Activated CD8-positive, alpha-beta T cell treated with anti-CD3 and anti-CD28 coated beads for 36 hours (primary cell): ENCODE measurements at regions not wholly inside any gene's neighbourhood (a gene's known extent, or its start where the extent isn't known, plus 50 kb on each side); places are given as distances from the start of the nearest gene placed in this dataset.

Experiments used
- ATAC-seq: fragments of 200-7000 bp; cut with Tn5 transposase; one replicate; pipeline ENCODE4 v1.10.0; 2021; ENCODE audit warnings: mild to moderate bottlenecking, moderate library complexity
- CTCF ChIA-PET: fragments of 350-600 bp; sonication (Branson Sonifier 250); formaldehyde crosslinking; loops from one replicate; lab custom pipeline; 2021; ENCODE audit warnings: antibody characterized with exemption; lab: Charles Lee
- POLR2A ChIA-PET: fragments of 350-600 bp; sonication (Branson Sonifier 250); formaldehyde crosslinking; loops from one replicate; lab custom pipeline; 2021; ENCODE audit warnings: antibody characterized with exemption; lab: Charles Lee
- DNase-seq: peaks from one replicate; pipeline ENCODE4 v3.0.0-alpha.2; 2020
- H3K27ac Mint-ChIP-seq: one replicate; pipeline ENCODE4 v1.8.0; 2021; ENCODE audit warnings: mild to moderate bottlenecking, mixed read lengths
- H3K27me3 Mint-ChIP-seq: one replicate; pipeline ENCODE4 v1.8.0; 2021; ENCODE audit warnings: mixed read lengths
- H3K36me3 Mint-ChIP-seq: one replicate; pipeline ENCODE4 v1.8.0; 2021; ENCODE audit warnings: low read depth, mixed read lengths
- H3K4me1 Mint-ChIP-seq: one replicate; pipeline ENCODE4 v1.8.0; 2021; ENCODE audit warnings: low read depth, mixed read lengths
- H3K4me3 Mint-ChIP-seq: one replicate; pipeline ENCODE4 v1.8.0; 2021; ENCODE audit warnings: mild to moderate bottlenecking, moderate library complexity, mixed read lengths
- H3K9me3 Mint-ChIP-seq: one replicate; pipeline ENCODE4 v1.8.0; 2021; ENCODE audit warnings: mixed read lengths
- CTCF ChIP-seq: fragments of 200-600 bp; IDR thresholded peaks from one replicate; pipeline ENCODE4 v1.8.0; 2022; ENCODE audit warnings: antibody characterized with exemption, mild to moderate bottlenecking
- intact Hi-C: fragments of 100-400 bp; cut with micrococcal nuclease; formaldehyde crosslinking; loops from one replicate; pipeline ENCODE4 v1.10.0; 2022

DNA sequence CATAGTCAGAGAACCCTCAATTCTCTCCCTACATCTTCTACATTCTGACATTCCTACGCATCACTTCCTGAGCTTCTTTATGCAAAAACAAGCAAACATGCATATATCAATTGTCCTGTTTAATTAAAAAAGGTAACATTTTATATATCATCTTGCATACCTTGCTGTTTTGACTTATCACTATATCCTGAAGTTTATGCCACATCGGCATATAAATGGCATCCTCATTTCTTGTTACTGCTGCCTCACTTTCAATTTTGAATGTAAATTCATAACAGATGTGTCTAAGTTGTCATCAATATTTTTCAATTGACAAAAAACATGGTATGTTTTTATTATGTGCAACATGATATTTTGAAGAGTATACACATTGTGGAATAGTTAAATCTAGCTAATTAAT is 377.3 kb upstream of the STEAP1 start:
- no peak overlapping the region for H3K27ac Mint-ChIP-seq
- ATAC-seq, result no peak
- TF ChIP-seq CTCF, result no peak
- no peak for DNase-seq
- no peaks in the 10 kb centered on the region for H3K27me3 Mint-ChIP-seq
- intact Hi-C loops, result no loop called here
- ChIA-PET CTCF (no interaction called here), POLR2A (no interaction called here)
- no peaks in the 10 kb centered on the region for H3K36me3 Mint-ChIP-seq
- no peaks in the 10 kb centered on the region for H3K4me1 Mint-ChIP-seq
- no peak overlapping the region for H3K4me3 Mint-ChIP-seq
- no peaks in the 10 kb centered on the region for H3K9me3 Mint-ChIP-seq

GRCh38 chr7:89777499-89777898 is 376.8 kb upstream of the STEAP1 start:
- Mint-ChIP-seq H3K27ac (no peak overlapping the region), H3K36me3 (no peaks in the 10 kb centered on the region), H3K4me1 (no peaks in the 10 kb centered on the region), H3K9me3 (no peaks in the 10 kb centered on the region), H3K27me3 (no peaks in the 10 kb centered on the region), H3K4me3 (no peak overlapping the region)
- ATAC-seq (no peak), DNase-seq (no peak)
- TF ChIP-seq CTCF, result no peak
- intact Hi-C loops, result no loop called here
- POLR2A ChIA-PET, result no interaction called here
- CTCF ChIA-PET, result no interaction called here

DNA sequence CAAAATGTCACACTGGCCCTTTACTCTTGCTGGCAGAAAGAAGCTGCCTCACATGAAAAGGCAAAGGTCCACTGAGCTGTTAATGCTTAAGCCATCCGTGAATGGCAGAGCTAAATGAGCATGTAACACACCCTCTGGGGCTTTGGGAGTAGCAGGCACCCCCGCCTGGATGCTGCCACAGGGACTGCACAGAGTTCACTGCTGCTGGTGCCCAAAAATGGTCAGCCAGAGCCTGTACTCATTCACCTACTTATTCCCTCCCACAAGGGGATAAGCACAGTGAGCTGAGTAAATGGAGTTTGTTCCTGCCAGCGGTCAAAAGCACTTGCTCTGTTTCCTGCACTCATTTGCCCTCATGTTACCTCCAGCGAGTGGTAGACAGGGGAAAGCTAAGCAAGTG is 374.0 kb upstream of the STEAP1 start:
- CTCF ChIA-PET, result no interaction called here
- H3K27me3 Mint-ChIP-seq, result no peaks in the 10 kb centered on the region
- POLR2A ChIA-PET, result no interaction called here
- DNase-seq (no peak), ATAC-seq (no peak)
- H3K4me3 Mint-ChIP-seq, result no peak overlapping the region
- no peaks in the 10 kb centered on the region for H3K9me3 Mint-ChIP-seq
- intact Hi-C loops, result no loop called here
- TF ChIP-seq CTCF, result no peak
- H3K4me1 Mint-ChIP-seq, result no peaks in the 10 kb centered on the region
- H3K27ac Mint-ChIP-seq, result no peak overlapping the region
- H3K36me3 Mint-ChIP-seq, result no peaks in the 10 kb centered on the region

DNA sequence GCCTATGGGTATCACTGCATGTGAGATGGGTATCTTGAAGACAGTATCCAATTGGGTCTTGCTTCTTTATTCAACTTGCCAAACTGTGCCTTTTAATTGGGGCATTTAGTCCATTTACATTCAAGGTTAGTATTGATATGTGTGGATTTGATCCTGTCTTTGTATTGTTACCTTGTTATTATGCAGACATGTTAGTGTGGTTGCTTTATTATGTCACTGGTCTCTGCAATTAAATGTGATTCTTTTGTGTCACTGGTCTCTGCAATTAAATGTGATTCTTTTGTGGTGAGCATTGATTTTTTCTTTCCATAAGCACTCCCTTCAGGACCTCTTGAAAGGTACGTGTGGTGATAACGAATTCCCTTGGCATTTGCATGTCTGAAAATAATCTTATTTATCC is 357.8 kb upstream of the STEAP1 start:
- H3K4me1 Mint-ChIP-seq, result no peaks in the 10 kb centered on the region
- DNase-seq, result no peak
- H3K4me3 Mint-ChIP-seq, result no peak overlapping the region
- CTCF ChIA-PET, result no interaction called here
- no peak overlapping the region for H3K27ac Mint-ChIP-seq
- no peaks in the 10 kb centered on the region for H3K27me3 Mint-ChIP-seq
- no peak for ATAC-seq
- H3K36me3 Mint-ChIP-seq, result no peaks in the 10 kb centered on the region
- intact Hi-C loops, result no loop called here
- POLR2A ChIA-PET, result no interaction called here
- no peaks in the 10 kb centered on the region for H3K9me3 Mint-ChIP-seq
- TF ChIP-seq CTCF, result no peak

GRCh38 chr7:89797965-89798598 is 356.2 kb upstream of the STEAP1 start:
- DNase-seq, result no peak
- H3K36me3 Mint-ChIP-seq, result no peaks in the 10 kb centered on the region
- no peaks in the 10 kb centered on the region for H3K9me3 Mint-ChIP-seq
- H3K4me3 Mint-ChIP-seq, result no peak overlapping the region
- no peak overlapping the region for H3K27ac Mint-ChIP-seq
- CTCF ChIA-PET, result no interaction called here
- no peak for ATAC-seq
- H3K27me3 Mint-ChIP-seq, result no peaks in the 10 kb centered on the region
- intact Hi-C loops, result no loop called here
- POLR2A ChIA-PET, result no interaction called here
- no peak for TF ChIP-seq CTCF
- no peaks in the 10 kb centered on the region for H3K4me1 Mint-ChIP-seq
